HEK293 (cell line): ENCODE measurements at regions not wholly inside any gene's neighbourhood (a gene's known extent, or its start where the extent isn't known, plus 50 kb on each side); places are given as distances from the start of the nearest gene placed in this dataset.

Experiments used
- SP2 ChIP-seq: fragments of 450-650 bp; formaldehyde crosslinking; IDR thresholded peaks from 2 replicates; pipeline ENCODE4 v1.5.1; 2016; ENCODE audit warnings: missing biosample characterization, missing genetic modification characterization
- ZNF248 ChIP-seq: fragments of 450-650 bp; formaldehyde crosslinking; IDR thresholded peaks from 2 replicates; pipeline ENCODE4 v1.5.1; 2017; ENCODE audit warnings: missing biosample characterization, missing genetic modification characterization
- ZNF302 ChIP-seq: fragments of 450-650 bp; formaldehyde crosslinking; IDR thresholded peaks from 2 replicates; pipeline ENCODE4 v1.5.1; 2016; ENCODE audit warnings: missing biosample characterization, missing genetic modification characterization, low read depth
- ZNF521 ChIP-seq: fragments of 450-650 bp; formaldehyde crosslinking; IDR thresholded peaks from 2 replicates; pipeline ENCODE4 v1.5.1; 2017; ENCODE audit warnings: missing biosample characterization, mild to moderate bottlenecking, missing genetic modification characterization
- ZNF777 ChIP-seq: fragments of 450-650 bp; formaldehyde crosslinking; IDR thresholded peaks from 2 replicates; pipeline ENCODE4 v1.5.1; 2017; ENCODE audit warnings: missing biosample characterization, missing genetic modification characterization, borderline replicate concordance
- TF ChIP-seq, protein P1 (sequence below): fragments of 450-650 bp; formaldehyde crosslinking; IDR thresholded peaks from 2 replicates; pipeline ENCODE4 v1.5.1; 2016; ENCODE audit warnings: missing biosample characterization, missing genetic modification characterization
- TF ChIP-seq, protein P2 (sequence below): fragments of 450-650 bp; formaldehyde crosslinking; IDR thresholded peaks from 2 replicates; pipeline ENCODE4 v1.5.1; 2016; ENCODE audit warnings: missing biosample characterization, missing genetic modification characterization
- TF ChIP-seq, protein P3 (sequence below): fragments of 450-650 bp; formaldehyde crosslinking; IDR thresholded peaks from 2 replicates; pipeline ENCODE4 v1.5.1; 2017; ENCODE audit warnings: missing biosample characterization, missing genetic modification characterization

DNA sequence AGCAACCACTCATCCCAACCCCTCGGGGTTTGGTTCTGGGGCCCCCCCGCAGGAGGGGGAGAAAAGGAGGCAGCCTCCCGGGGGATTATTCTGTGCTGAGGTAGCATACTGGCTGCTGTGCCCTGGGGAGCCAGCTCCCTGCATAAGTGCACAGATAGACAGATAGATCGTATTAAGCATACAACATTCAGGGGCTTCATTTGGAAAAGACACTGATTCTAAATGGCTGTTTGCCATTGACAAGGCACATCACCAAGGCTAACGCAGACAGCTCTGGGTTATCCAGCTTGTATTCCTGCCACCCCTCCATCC is 547.9 kb downstream of the BUD13 start:
- TF ChIP-seq, protein P1, sequence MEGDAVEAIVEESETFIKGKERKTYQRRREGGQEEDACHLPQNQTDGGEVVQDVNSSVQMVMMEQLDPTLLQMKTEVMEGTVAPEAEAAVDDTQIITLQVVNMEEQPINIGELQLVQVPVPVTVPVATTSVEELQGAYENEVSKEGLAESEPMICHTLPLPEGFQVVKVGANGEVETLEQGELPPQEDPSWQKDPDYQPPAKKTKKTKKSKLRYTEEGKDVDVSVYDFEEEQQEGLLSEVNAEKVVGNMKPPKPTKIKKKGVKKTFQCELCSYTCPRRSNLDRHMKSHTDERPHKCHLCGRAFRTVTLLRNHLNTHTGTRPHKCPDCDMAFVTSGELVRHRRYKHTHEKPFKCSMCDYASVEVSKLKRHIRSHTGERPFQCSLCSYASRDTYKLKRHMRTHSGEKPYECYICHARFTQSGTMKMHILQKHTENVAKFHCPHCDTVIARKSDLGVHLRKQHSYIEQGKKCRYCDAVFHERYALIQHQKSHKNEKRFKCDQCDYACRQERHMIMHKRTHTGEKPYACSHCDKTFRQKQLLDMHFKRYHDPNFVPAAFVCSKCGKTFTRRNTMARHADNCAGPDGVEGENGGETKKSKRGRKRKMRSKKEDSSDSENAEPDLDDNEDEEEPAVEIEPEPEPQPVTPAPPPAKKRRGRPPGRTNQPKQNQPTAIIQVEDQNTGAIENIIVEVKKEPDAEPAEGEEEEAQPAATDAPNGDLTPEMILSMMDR: no peak
- no peak for TF ChIP-seq ZNF777 (tag by site-specific recombination)
- TF ChIP-seq ZNF521 (tag by site-specific recombination): no peak
- TF ChIP-seq SP2 (tag by site-specific recombination): no peak
- TF ChIP-seq, protein P2, sequence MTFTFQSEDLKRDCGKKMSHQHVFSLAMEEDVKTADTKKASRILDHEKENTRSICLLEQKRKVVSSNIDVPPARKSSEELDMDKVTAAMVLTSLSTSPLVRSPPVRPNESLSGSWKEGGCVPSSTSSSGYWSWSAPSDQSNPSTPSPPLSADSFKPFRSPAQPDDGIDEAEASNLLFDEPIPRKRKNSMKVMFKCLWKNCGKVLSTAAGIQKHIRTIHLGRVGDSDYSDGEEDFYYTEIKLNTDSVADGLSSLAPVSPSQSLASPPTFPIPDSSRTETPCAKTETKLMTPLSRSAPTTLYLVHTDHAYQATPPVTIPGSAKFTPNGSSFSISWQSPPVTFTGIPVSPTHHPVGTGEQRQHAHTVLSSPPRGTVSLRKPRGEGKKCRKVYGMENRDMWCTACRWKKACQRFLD: no peak
- TF ChIP-seq, protein P3, sequence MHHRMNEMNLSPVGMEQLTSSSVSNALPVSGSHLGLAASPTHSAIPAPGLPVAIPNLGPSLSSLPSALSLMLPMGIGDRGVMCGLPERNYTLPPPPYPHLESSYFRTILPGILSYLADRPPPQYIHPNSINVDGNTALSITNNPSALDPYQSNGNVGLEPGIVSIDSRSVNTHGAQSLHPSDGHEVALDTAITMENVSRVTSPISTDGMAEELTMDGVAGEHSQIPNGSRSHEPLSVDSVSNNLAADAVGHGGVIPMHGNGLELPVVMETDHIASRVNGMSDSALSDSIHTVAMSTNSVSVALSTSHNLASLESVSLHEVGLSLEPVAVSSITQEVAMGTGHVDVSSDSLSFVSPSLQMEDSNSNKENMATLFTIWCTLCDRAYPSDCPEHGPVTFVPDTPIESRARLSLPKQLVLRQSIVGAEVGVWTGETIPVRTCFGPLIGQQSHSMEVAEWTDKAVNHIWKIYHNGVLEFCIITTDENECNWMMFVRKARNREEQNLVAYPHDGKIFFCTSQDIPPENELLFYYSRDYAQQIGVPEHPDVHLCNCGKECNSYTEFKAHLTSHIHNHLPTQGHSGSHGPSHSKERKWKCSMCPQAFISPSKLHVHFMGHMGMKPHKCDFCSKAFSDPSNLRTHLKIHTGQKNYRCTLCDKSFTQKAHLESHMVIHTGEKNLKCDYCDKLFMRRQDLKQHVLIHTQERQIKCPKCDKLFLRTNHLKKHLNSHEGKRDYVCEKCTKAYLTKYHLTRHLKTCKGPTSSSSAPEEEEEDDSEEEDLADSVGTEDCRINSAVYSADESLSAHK (tag by site-specific recombination): no peak
- TF ChIP-seq ZNF248 (tag by site-specific recombination): no peak
- no peak for TF ChIP-seq ZNF302 (tag by site-specific recombination)
